ENCODE measurements at regions not wholly inside any gene's neighbourhood (a gene's known extent, or its start where the extent isn't known, plus 50 kb on each side); places are given as distances from the start of the nearest gene placed in this dataset.

DNA sequence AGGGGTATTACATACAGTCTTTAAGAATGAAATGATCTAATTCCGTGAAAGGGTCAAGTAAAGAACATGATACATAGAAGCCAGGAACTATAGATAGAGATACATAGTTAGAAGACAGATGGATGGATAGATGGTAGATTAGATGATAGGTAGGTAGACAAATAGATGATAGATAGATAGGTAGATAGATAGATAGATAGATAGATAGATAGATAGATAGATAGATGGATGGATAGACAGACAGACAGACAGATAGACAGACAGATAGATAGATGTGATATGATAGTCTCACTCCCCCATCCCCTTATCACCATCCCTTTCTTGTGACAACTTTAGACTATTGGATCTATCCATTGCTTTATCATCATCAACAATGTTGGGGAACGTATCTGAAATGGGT is 448.2 kb downstream of the METTL4 start (continued):
- TF ChIP-seq YY1 (IDR thresholded peaks at IDR 0.05; ENCODE audit: extremely low read depth, insufficient replicate concordance, low read depth, low read length) (no peak), SRF (IDR thresholded peaks at IDR 0.05; ENCODE audit: low read depth) (no peak), RAD21 (IDR thresholded peaks at IDR 0.05; ENCODE audit: low read depth) (no peak)

DNA sequence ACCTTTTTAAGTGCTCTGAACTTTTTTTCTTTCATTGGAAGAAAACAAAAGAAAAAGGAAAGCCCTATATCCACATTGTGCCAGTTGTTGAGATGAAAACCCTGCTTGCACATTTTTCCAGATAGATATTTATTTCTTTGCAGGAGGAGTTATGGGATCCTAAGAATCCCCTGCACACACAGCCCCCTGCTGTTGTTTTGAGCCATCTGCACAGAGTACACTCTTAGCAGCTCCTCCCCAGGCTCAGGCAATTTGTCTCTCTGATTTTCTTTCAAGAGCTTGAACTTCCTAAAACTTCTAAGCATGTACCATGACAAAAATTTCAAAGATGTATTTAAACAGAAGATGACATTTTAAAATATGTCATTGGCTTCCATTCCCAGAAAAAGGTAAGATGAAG is 436.9 kb downstream of the METTL4 start:
- Histone ChIP-seq H3K79me2 (ENCODE audit: insufficient read depth, low read length) (no peaks in the 10 kb centered on the region), H2AFZ (ENCODE audit: low read depth, low read length, poor library complexity, severe bottlenecking) (no peak overlapping the region), H4K20me1 (ENCODE audit: insufficient read depth) (no peaks in the 10 kb centered on the region), H3K4me1 (ENCODE audit: control insufficient read depth in 1 of 2, insufficient read depth in 2 of 2, low read length in 2 of 2) (no peaks in the 10 kb centered on the region), H3K27me3 (ENCODE audit: insufficient read depth, low read length) (no peaks in the 10 kb centered on the region), H3K9me2 (ENCODE audit: insufficient read depth) (no peaks in the 10 kb centered on the region), H3K27ac (ENCODE audit: low read depth, low read length) (no peak overlapping the region), H3K9ac (ENCODE audit: low read length) (no peak overlapping the region), H3K4me2 (ENCODE audit: low read length) (no peak overlapping the region), H3K4me3 (replicated peaks in 1 of 2; ENCODE audit: low read depth in 1 of 2, low read length in 2 of 2) (no peak overlapping the region), H3K36me3 (ENCODE audit: control insufficient read depth in 1 of 2, insufficient read depth in 2 of 2, low read length in 2 of 2) (no peaks in the 10 kb centered on the region), H3K9me3 (ENCODE audit: control insufficient read depth in 1 of 2, insufficient read depth in 1 of 2, low read depth in 1 of 2, low read length in 2 of 2) (no peaks in the 10 kb centered on the region)
- DNase-seq (ENCODE audit: low read depth, low spot score) (no peak), ATAC-seq (no peak)
- no TSS peak for BruUV-seq (replicated peaks)
- intact Hi-C loops (cut with micrococcal nuclease) = no loop called here
- ChIA-PET POLR2A (no interaction called here), RAD21 (ENCODE audit: low non-redundant PET in 1 of 2, low total read pairs in 2 of 2, uncharacterized antibody in 2 of 2, unreplicated experiment in 2 of 2) (no interaction called here), CTCF (interaction anchor here (1.1 kb wide), 1 partner anchor 30 kb away, joined by 3 read pairs; no protein-coding TSS in a partner anchor)
- TF ChIP-seq, protein P1, sequence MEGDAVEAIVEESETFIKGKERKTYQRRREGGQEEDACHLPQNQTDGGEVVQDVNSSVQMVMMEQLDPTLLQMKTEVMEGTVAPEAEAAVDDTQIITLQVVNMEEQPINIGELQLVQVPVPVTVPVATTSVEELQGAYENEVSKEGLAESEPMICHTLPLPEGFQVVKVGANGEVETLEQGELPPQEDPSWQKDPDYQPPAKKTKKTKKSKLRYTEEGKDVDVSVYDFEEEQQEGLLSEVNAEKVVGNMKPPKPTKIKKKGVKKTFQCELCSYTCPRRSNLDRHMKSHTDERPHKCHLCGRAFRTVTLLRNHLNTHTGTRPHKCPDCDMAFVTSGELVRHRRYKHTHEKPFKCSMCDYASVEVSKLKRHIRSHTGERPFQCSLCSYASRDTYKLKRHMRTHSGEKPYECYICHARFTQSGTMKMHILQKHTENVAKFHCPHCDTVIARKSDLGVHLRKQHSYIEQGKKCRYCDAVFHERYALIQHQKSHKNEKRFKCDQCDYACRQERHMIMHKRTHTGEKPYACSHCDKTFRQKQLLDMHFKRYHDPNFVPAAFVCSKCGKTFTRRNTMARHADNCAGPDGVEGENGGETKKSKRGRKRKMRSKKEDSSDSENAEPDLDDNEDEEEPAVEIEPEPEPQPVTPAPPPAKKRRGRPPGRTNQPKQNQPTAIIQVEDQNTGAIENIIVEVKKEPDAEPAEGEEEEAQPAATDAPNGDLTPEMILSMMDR (IDR thresholded peaks at IDR 0.05 in 2 of 3, conservative IDR thresholded peaks at IDR 0.05 in 1 of 3; ENCODE audit: borderline replicate concordance in 1 of 3, insufficient read depth in 1 of 3, low read depth in 2 of 3, low read length in 2 of 3) = no peak; a peak in 1 of 6 replicates
- no peak for TF ChIP-seq EZH2phosphoT487 (IDR thresholded peaks at IDR 0.05; ENCODE audit: borderline replicate concordance)
- TF ChIP-seq POLR2AphosphoS5 (IDR thresholded peaks at IDR 0.05; ENCODE audit: low read depth, low read length) = no peak
- TF ChIP-seq JUND (IDR thresholded peaks at IDR 0.05) = no peak
- TF ChIP-seq ELF1 (IDR thresholded peaks at IDR 0.05; ENCODE audit: borderline replicate concordance, low read depth) = no peak
- TF ChIP-seq FOSL1 (IDR thresholded peaks at IDR 0.05; ENCODE audit: low read depth) = no peak
- TF ChIP-seq EZH2 (IDR thresholded peaks at IDR 0.05) = no peak
- no peak for TF ChIP-seq SP1 (IDR thresholded peaks at IDR 0.05; ENCODE audit: low read depth)
- TF ChIP-seq TCF7L2 (IDR thresholded peaks at IDR 0.05; ENCODE audit: borderline replicate concordance, extremely low read depth, insufficient read depth, insufficient read length) = no peak
- no peak for TF ChIP-seq POLR2A (IDR thresholded peaks at IDR 0.05; ENCODE audit: borderline replicate concordance, extremely low read depth, insufficient read depth, insufficient read length)
- no peak for TF ChIP-seq CEBPB (IDR thresholded peaks at IDR 0.05; ENCODE audit: low read depth)
